ENCODE measurements at regions not wholly inside any gene's neighbourhood (a gene's known extent, or its start where the extent isn't known, plus 50 kb on each side); places are given as distances from the start of the nearest gene placed in this dataset.

DNA sequence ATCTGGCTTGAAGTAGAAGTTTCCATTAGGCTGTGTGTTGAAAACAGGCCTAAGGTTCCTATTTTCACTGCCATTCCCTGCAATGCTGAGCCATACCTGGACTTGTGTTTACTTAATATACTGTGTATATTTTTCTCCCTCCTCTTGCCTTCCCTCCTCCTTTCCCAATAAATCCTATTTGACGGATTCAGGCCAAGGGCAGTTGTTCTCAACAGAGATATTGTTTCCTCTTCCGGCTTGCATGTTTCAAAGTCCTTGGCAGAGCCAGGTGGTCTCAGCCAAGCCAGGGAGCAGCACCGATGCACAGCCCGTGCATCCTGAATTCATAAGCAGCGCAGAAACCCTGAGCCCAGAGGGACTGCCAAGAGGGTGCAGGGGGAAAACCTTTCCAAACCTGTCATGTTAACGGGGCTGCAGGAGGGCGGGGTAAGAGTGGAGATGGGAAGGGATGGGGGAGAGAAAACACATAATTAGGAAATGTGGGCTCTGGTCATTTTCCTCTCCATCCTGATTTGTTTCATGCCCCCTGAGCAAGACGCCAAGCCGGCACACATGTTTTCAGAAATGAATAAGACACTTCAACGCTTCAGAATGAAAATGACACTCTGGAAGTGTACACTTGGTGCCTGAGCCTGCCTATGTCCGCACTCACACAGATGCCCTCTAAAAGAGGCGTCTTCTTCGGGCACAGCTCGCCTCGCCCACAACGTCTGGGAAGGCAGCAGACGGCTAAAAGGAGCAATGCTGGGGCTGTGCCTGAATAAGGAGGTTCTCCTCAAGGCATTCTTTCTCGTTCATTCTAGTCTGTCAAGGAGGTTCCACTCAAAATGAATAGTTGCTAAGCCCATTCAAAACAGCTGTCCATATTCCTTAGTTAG is 149.3 kb upstream of the UBL3 start:
- DNase-seq (ENCODE audit: low read depth): no peak

DNA sequence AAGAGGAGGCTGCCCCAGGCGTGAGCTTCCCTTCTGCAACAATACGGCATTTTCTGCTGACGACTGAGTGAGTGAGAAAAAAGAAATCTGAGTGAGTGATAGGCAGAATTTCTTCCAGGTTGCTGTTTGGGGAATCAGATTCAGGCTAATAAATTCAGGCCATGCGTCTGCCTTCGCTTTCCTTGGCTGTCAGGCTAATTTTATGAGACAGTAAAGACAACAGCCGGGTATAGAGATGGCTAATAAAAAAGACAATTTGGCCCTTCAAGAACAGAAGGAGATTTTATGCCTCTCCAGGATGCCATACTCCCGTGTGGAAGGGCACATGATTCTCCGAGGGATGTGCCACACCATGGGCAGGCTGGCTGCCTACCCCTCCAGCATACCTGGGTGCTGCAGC is 145.9 kb upstream of the UBL3 start:
- DNase-seq (ENCODE audit: low read depth): no peak

DNA sequence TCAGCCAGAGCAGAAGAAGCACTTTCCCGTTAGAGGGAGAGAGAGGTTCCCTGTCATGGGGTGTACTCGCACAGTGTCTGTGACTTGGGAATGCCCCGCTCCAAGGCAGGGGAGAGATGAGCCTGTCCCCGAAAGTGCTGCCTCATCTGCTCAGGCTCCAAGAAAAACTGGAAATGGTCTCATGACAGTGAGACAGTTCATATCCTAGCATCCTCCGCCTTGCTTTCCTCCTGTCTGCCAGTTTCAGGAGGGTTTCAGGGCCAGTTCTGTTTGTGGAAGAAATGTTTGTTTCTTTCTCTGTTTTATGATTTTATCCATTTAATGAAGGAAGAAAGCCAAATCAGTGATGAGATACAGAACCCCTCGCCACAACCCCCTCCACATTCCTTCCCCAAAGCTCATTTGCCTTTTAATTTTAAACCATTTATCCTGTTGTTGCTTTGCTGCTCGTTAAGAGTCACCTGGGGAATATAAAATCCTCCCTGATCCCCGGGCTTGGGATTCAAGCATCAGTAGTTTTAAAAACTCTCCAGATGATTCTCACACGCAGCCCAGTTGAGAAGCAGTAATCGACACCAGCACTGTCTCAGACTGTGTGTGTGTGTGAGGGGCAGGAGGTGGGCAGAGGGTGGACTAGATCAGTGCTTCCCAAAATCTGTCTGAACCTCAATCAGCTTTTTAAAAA is 144.6 kb upstream of the UBL3 start:
- DNase-seq (ENCODE audit: low read depth): no peak

DNA sequence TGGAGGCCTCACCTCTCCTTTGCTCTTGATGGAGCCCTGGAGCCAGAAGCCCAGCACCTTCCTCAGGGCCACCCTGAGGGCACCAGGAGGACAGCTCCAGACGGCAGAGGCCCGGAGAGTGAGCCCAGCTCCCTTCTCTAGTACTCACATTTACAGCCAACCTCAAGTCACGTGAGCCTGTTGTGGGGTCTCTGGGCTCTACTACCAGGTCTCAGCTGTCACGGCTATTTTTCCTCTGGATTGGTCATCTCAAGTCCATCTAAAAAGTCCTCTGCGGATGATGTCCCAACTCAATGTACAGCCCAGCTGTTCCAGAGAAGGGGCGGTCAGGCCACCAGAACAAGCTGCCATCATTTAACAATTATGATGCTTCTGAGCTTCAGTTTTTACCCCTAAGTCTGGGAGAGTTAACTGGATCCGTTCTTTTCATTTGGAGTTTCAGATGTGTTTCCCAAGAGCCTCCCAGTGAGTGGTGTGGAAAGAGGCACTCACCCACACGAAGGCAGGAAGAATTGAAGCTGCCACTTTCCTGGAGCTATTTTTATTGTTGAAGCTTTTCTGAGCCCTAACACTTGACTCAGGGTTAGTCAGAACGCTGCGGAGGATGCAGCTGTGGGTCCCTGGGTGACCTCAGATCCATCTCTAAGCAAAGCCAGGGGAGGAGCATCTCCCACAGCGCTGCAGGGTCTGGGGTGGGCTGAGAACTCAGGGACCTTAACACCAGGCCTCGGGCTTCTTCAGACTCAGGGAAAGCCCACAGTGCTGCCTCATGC is 143.5 kb upstream of the UBL3 start:
- DNase-seq (ENCODE audit: low read depth): no peak

DNA sequence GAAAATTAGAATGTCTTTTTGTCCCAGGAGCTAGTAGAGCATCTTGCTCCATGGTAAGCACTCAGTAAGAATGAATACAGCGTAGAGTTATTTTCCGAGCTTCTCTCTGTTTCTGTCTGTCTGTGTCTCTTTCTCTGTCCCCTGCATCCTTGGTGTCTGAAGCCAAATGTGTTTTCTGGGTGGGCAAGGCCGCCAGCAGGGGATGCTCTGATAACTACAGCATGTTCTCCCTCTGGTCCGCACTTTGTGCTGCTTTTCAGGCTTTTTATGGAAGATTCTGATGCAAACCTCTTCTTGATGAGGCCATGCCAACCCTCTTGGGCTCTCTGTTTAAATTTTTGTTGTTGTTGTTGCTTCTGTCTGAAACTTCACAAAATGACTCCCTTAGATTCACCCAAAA is 142.8 kb upstream of the UBL3 start:
- no peak for DNase-seq (ENCODE audit: low read depth)

DNA sequence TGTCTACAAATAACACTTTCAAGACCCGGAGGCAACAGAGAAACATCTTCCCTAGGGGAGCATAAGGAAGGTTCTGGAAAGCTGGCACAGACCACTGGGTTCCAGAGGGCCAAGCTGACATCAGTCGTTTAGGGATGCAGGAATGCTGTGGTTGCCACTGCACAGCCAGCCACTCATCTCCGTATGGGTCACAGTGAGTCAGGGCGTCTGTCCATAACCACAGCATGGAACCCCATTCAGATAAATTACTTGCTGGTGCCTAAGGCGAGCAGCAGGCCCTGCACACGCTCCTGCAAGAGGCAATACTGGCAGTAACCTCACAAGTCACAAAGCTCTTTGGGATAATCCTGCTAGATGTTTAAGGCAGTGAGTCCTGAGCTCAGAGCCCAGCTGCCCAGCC is 140.9 kb upstream of the UBL3 start:
- DNase-seq (ENCODE audit: low read depth): no peak

DNA sequence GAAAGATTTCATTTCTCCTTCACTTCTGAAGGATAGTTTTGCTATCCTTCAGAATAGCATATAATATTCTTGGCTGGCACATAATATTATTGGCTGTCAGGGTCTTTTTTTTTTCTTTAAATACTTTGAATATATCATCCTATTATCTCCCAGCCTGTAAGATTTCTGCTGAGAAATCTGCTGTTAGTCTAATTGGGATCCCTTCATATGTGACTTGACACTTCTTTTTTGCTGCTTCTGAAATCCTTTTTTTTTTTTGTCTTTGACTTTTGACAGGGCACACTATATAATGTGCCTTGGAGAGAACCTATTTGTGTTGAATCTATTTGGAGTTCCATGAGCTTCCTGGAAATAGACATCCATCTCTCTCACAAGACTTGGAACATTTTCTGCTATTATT is 136.9 kb upstream of the UBL3 start:
- DNase-seq (ENCODE audit: low read depth): no peak

DNA sequence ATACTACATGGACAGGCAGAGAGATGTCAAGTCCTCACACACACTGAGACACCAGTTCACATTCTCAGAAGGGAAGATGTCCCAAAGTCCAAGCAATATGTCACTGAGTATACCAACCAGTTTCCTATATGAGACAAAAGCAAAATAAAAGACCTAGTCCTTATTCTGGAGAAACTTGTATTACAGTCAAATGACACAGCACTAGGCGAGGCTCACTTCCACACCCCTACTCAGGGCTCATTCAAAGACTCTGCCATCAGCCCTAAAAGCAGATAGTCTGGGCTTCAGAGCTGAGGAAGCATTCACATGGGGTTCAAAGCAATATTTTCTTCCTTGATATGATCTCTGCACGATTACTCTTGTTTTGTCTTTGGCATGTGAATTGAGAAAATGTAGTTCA is 129.9 kb upstream of the UBL3 start:
- DNase-seq (ENCODE audit: low read depth): no peak

DNA sequence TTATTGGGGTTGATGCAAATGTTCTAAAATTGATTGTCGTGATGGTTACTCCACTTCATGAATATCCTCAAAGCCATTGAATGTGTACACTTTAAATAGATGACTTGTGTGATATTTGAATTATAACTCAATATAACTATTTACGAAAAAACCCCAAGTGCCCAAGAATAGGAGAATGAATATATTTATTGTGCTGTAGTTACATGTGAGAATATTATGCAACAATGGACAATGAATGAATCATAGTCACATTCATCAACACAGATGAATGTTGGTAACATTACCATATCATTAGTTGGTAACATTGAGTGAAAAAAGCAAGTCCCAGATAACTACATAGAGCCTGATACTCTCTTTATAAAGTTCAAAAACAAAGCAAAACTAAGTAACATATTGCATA is 127.8 kb upstream of the UBL3 start:
- DNase-seq (ENCODE audit: low read depth): no peak

DNA sequence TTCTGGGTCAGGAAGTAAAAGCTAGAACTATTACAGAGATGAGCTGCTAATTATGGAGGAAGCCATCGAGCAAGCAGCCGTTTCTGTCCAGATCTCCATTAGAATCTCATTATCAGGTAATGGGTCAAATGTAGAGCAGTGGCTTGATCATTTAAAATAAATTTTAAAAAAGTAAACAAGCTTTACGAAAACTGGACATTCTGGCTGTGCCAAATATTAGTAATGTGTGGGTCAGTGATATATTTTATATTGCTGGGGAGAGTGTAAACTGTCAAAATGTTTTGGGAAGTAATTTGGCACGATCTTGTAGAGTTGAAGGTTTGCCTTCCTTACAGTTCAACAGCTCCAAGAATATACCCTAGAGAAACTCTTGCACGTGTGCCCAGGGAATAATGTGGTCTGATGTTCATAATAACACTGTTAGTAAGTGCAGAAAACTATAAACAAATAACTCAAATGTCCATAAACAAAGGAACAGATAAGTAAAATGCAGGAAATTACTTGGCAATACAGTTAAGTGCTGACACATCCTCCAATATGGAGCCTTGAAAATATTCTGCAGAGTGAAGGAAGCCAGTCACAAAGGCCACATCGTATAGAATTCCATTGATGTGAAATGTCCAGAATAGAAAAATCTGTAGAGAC is 127.2 kb upstream of the UBL3 start:
- DNase-seq (ENCODE audit: low read depth): no peak

DNA sequence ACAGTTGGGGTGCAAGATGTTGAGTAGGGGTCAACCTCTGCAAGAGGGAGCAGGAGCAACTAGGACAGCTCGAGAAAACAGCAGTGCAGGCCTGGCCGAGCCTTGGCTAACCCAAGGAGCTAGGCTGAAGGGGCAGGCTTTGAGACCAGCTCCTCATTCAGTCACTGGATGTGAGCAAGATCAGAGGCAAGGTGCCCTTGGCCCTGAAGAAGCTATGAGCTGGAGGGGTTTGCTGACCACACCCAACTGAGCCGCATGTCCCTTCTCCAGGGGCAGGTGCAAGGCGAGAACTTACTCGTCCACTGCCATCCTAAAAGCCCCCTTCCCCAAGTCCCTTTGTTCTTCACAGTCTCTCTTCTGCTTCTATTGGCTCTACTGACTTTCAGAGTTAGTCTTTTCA is 126.1 kb upstream of the UBL3 start:
- no peak for DNase-seq (ENCODE audit: low read depth)

DNA sequence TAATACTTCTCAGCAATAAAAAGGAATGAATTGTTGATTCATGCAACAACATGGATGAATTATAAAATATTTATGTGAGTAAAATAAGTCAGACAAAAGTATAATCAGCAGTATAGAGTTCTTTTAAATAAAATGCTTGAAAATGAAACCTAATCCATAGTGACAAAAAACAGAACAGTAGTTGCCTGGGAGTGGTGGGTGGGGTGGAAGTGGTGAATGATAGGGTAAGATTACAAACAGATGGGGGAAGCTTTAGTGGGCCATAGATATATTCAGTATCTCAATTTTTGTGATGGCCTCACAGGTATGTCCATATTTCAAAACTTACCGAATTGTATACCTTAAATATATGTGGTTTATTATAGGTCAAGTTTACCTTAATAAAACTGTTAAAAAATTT is 124.9 kb upstream of the UBL3 start:
- DNase-seq (ENCODE audit: low read depth): no peak

DNA sequence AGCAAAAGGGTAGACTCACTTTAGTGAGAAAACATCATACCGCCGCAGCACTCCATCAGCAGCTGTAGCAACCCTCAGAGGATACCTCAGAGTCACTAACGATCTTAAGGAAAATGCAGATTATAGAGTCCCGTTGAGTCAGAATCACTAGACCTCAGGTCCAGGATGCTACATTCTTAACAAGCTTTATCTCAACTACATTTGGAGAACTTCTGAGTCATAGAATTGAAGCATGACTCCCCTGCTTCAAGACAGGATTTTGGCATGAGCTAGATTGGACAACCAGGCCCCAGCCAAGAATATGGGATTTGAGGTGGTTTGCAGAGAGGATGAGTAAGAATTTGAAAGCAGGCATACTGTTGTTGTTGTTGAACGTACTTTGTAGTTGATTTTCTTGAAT is 118.9 kb upstream of the UBL3 start:
- DNase-seq (ENCODE audit: low read depth): no peak

DNA sequence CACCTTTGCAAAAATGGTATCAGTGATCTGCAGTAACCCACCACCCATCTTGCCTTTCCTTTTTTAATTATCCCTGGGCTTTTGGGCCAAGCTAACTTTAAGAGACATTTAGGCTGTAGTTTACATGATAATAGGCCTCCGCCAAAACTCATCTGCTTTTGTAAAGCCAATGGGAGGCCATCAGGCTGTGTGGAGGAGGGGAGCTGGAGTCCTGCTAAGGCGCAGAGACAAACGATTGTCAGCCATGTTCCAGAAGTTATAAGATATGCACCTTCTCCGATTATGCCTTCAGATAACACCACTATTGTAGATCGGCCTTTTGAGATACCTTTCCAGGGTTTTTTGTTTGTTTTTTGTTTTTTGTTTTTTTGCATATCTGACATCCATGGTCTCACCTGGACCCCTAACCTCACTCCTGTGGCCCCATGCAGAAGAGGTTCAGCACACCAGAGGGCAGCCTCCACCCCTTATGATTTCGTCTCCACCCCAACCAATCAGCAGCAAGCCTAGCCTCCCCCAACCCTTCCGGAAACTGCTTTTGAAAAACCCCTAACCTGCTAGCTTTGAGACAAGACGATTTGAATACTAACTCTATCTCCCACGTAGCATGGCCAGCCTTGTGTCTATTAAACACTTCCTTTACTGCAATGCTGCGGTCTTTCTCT is 113.9 kb upstream of the UBL3 start:
- no peak for DNase-seq (ENCODE audit: low read depth)

DNA sequence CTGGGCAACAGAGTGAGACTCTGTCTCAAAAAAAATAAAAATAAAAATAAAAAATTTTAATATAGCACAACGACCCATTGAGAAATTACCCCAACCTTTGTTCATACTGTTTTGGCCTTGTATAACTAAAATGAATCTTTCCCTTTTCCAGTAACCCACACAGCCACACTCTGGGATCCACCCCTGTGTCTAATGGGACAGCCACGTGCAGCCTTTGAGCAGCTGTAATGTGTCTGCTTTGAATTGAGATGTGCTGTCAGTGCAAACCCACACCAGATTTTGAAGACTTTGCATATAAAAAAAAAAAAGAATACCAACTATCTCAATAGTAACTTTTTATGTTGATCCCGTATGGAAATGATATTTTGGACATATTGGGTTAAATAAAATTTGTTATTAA is 112.7 kb upstream of the UBL3 start:
- no peak for DNase-seq (ENCODE audit: low read depth)

DNA sequence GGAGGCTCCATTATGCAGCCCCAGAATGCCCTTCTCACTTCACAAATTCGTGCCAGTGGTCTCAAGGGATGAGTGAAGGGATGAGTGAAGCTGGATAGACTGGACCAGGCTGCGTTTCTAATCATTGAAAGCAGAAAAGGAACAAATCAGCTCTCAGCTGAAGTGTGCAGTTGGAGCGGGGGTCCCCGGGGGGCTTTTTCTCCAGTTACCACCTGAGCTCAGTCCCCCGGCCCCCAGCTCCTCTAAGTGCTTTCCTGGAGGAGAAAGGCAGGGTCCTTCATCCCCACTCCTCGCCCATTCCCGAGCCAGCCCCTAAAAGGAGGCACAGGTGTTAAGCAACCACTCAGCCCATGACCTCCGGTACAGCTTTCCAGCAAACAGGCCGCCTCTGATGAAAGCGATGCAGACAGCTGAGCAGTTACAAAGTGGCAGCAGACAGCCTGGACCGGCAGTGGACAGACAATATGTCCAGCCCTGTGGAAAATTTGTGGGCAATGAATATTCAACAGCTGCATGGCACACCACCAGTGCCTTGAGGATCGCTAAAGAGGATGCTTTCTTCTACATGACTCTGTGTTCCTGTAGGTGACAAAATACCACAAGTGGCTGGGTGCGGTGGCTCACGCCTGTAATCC is 110.7 kb upstream of the UBL3 start:
- DNase-seq (ENCODE audit: low read depth): no peak

DNA sequence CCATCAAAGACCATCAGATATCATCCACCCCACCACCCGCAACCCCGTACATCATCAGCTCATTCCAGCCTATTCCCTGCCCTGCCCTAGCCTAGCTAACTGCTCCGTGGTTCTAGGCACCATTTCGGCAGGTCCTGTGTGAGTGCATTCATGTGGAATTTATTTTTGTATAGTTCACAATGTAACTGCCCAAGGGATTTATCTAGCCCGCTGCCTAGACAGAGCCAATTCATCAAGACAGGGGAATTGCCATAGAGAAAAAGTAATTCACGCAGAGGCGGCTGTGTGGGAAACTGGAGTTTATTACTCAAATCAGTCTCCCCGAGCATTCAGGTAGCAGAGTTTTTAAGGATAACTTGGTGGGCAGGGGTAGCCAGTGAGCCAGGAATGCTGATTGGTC is 109.2 kb upstream of the UBL3 start:
- no peak for DNase-seq (ENCODE audit: low read depth)

DNA sequence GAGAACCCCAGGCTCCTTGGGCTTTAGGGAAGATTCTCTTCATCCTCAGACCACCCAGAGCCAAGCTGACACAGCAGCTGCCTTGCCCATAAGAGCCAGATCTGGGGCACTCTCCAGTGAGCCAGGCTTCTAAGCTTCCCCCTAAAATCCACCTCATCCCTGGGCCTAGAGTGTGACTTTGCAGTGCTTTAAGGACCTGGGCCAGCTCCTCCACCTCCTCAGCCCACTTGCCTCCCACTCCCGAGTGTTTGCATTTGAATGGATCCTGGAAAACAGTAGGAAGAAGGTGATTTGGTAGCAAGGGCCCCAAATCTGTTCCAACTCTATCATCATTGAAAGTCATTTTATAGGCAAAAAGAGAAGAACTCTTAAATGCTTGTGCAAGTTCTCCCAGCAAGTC is 108.7 kb upstream of the UBL3 start:
- no peak for DNase-seq (ENCODE audit: low read depth)

DNA sequence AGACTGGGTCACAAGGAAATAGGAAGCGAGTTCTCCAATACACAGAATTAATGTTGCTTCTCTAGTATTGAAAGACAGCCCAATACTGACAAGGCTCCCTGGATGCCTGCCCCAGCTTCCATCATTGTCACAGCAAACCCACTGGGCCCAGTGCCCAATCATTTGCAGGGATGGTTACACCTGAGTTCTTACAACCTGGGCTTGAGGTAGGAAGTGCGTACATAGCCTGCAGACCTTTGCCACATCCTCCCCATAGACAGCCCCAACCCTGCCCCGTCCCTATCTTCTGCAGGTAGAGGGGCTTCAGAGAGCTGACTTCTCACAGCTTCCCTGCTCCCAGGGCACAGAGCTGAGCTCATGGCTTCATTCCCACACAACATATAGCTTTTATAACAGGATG is 108.1 kb upstream of the UBL3 start:
- no peak for DNase-seq (ENCODE audit: low read depth)

DNA sequence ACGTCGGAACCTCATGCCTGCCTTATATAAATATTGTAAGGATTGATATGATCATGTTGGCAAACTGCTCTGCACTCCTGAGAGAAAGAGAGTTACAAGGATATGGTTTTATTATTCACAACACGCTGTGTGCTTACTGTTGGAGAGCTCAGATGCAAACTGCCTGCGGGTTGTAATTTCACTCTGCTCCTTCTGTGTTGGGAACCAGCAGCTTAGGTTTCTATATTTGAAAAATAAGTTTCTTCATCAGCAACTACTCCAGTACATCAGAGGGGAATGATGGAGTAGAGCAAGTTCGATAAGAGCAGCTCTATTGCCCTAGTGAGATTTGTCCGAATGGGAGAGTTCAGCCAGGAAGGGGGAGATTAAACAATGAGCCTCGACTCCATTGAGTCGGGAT is 106.9 kb upstream of the UBL3 start:
- DNase-seq (ENCODE audit: low read depth): no peak

DNA sequence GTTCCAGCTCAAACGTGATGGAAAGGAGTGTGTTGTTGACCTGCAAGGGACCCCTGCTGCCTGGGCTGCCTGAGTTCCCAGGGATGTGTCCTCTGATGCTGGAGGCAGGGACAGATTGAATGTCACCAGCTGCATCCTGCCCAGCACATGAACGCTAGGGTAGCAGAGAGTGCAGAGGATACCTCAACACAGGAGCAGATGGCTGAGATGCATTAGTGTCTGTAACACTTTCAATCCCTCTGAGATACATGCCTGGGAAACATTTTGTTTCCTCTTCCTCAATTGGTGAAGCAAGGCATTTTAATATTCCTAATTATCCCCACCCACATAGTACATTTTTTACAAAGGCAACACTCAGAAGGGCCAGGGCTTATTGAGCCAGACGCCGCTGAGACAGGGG is 106.4 kb upstream of the UBL3 start:
- DNase-seq (ENCODE audit: low read depth): no peak

Measured in activated T-cell treated with anti-CD3 and anti-CD28 coated beads for 48 hours (primary cell).